ENCODE measurements at regions not wholly inside any gene's neighbourhood (a gene's known extent, or its start where the extent isn't known, plus 50 kb on each side); places are given as distances from the start of the nearest gene placed in this dataset.

GRCh38 chr5:163997965-163998364 is 492.5 kb downstream of the MAT2B start:
- FAIRE-seq (no peak), DNase-seq (ENCODE audit: insufficient read length, low spot score) (no peak)

- no peak for FAIRE-seq
Observed at GRCh38 chr5:164000241-164000640, 494.8 kb downstream of the MAT2B start.

GRCh38 chr5:164000819-164001218 is 495.4 kb downstream of the MAT2B start:
- DNase-seq (ENCODE audit: insufficient read length, low spot score) (no peak), FAIRE-seq (no peak)

More at GRCh38 chr5:164000241-164000640, 494.8 kb downstream of the MAT2B start:
- DNase-seq (ENCODE audit: insufficient read length, low spot score), result no peak

- FAIRE-seq, result no peak
- DNase-seq (ENCODE audit: insufficient read length, low spot score), result no peak
Observed at GRCh38 chr5:164002214-164002613, 496.8 kb downstream of the MAT2B start.

- no peak for DNase-seq (ENCODE audit: insufficient read length, low spot score)
- no peak for FAIRE-seq
Observed at GRCh38 chr5:164002628-164003027, 497.2 kb downstream of the MAT2B start.

- DNase-seq (ENCODE audit: insufficient read length, low spot score) (no peak), FAIRE-seq (no peak)
Observed at GRCh38 chr5:164005071-164005470, 499.7 kb downstream of the MAT2B start.

GRCh38 chr5:164007064-164007463 is 501.6 kb downstream of the MAT2B start:
- no peak for FAIRE-seq
- DNase-seq (ENCODE audit: insufficient read length, low spot score), result no peak

GRCh38 chr5:164009621-164010020 is 504.2 kb downstream of the MAT2B start:
- FAIRE-seq (no peak), DNase-seq (ENCODE audit: insufficient read length, low spot score) (no peak)

GRCh38 chr5:164010900-164011299 is 505.5 kb downstream of the MAT2B start:
- FAIRE-seq (no peak), DNase-seq (ENCODE audit: insufficient read length, low spot score) (no peak)

GRCh38 chr5:164012371-164012770 is 507.0 kb downstream of the MAT2B start:
- FAIRE-seq, result no peak
- no peak for DNase-seq (ENCODE audit: insufficient read length, low spot score)

- DNase-seq (ENCODE audit: insufficient read length, low spot score) (peak; percentile 8), FAIRE-seq (peak; percentile 44)
Observed at GRCh38 chr5:164013077-164013670, 507.8 kb downstream of the MAT2B start.

- no peak for DNase-seq (ENCODE audit: insufficient read length, low spot score)
- FAIRE-seq, result no peak
Observed at GRCh38 chr5:164020116-164020515, 514.7 kb downstream of the MAT2B start.

- FAIRE-seq (no peak), DNase-seq (ENCODE audit: insufficient read length, low spot score) (no peak)
Observed at GRCh38 chr5:164027738-164028137, 522.3 kb downstream of the MAT2B start.

GRCh38 chr5:164038128-164038783 is 532.8 kb downstream of the MAT2B start:
- DNase-seq (ENCODE audit: insufficient read length, low spot score), result no peak
- no peak for FAIRE-seq

GRCh38 chr5:164041105-164041504 is 535.7 kb downstream of the MAT2B start:
- DNase-seq (ENCODE audit: insufficient read length, low spot score) (no peak), FAIRE-seq (no peak)

- FAIRE-seq (no peak), DNase-seq (ENCODE audit: insufficient read length, low spot score) (no peak)
Observed at GRCh38 chr5:164048359-164048926, 543.0 kb downstream of the MAT2B start.

- FAIRE-seq, result no peak
- no peak for DNase-seq (ENCODE audit: insufficient read length, low spot score)
Observed at GRCh38 chr5:164051745-164052144, 546.3 kb downstream of the MAT2B start.

- DNase-seq (ENCODE audit: insufficient read length, low spot score) (no peak), FAIRE-seq (no peak)
Observed at GRCh38 chr5:164052536-164053093, 547.2 kb downstream of the MAT2B start.

- no peak for FAIRE-seq
Observed at GRCh38 chr5:164053123-164053522, 547.7 kb downstream of the MAT2B start.

GRCh38 chr5:164054461-164054860 is 549.0 kb downstream of the MAT2B start:
- no peak for FAIRE-seq
- DNase-seq (ENCODE audit: insufficient read length, low spot score), result no peak

More at GRCh38 chr5:164053123-164053522, 547.7 kb downstream of the MAT2B start:
- DNase-seq (ENCODE audit: insufficient read length, low spot score), result no peak

- FAIRE-seq, result no peak
- DNase-seq (ENCODE audit: insufficient read length, low spot score), result no peak
Observed at GRCh38 chr5:164057121-164057520, 551.7 kb downstream of the MAT2B start.

GRCh38 chr5:164058621-164059020 is 553.2 kb downstream of the MAT2B start:
- no peak for DNase-seq (ENCODE audit: insufficient read length, low spot score)

More at GRCh38 chr5:164058621-164059020, 553.2 kb downstream of the MAT2B start:
- FAIRE-seq, result no peak
